ENCODE measurements at regions not wholly inside any gene's neighbourhood (a gene's known extent, or its start where the extent isn't known, plus 50 kb on each side); places are given as distances from the start of the nearest gene placed in this dataset.
"Not testable (repeated sequence)": the region's sequence is repeated elsewhere in the genome, so short reads cannot be mapped to it uniquely, and the experiment has no call there.

GRCh38 chr1:78203410-78203982 is 157.7 kb downstream of the GIPC2 start:
- DNase-seq; H3K27me3 Mint-ChIP-seq (ENCODE audit: insufficient read depth): not testable (repeated sequence)

GRCh38 chr1:78210175-78210574 is 164.4 kb downstream of the GIPC2 start:
- H3K27me3 Mint-ChIP-seq (ENCODE audit: insufficient read depth) = peaks cover 2% of the 10 kb centered on the region

More at GRCh38 chr1:78203410-78203982, 157.7 kb downstream of the GIPC2 start:
- H3K36me3 Mint-ChIP-seq (ENCODE audit: low read depth); H3K27ac Mint-ChIP-seq; H3K9me3 Mint-ChIP-seq; H3K4me1 Mint-ChIP-seq (ENCODE audit: low read depth); H3K4me3 Mint-ChIP-seq: not testable (repeated sequence)

GRCh38 chr1:78211483-78212092 is 165.8 kb downstream of the GIPC2 start:
- TF ChIP-seq CTCF (IDR thresholded peaks at IDR 0.05) = no peak
- Mint-ChIP-seq H3K36me3 (ENCODE audit: low read depth) (peaks cover 22% of the 10 kb centered on the region), H3K9me3 (peaks cover 21% of the 10 kb centered on the region), H3K27me3 (ENCODE audit: insufficient read depth) (no peaks in the 10 kb centered on the region; the same call in 1 of the 2 replicates), H3K4me1 (ENCODE audit: low read depth) (peaks cover 8% of the 10 kb centered on the region), H3K4me3 (no peak overlapping the region), H3K27ac (no peak overlapping the region)
- DNase-seq = no peak

More at GRCh38 chr1:78210175-78210574, 164.4 kb downstream of the GIPC2 start:
- H3K27ac Mint-ChIP-seq = no peak overlapping the region
- peaks cover 28% of the 10 kb centered on the region for H3K36me3 Mint-ChIP-seq (ENCODE audit: low read depth)
- DNase-seq = no peak
- H3K4me1 Mint-ChIP-seq (ENCODE audit: low read depth) = peaks cover 8% of the 10 kb centered on the region
- H3K9me3 Mint-ChIP-seq = peaks cover 28% of the 10 kb centered on the region
- no peak for TF ChIP-seq CTCF (IDR thresholded peaks at IDR 0.05)
- no peak overlapping the region for H3K4me3 Mint-ChIP-seq

GRCh38 chr1:78214334-78214733 is 168.6 kb downstream of the GIPC2 start:
- no peak overlapping the region for H3K4me3 Mint-ChIP-seq
- H3K27me3 Mint-ChIP-seq (ENCODE audit: insufficient read depth) = no peaks in the 10 kb centered on the region; the same call in 1 of the 2 replicates
- DNase-seq = no peak
- H3K4me1 Mint-ChIP-seq (ENCODE audit: low read depth) = peaks cover 8% of the 10 kb centered on the region
- peaks cover 20% of the 10 kb centered on the region for H3K9me3 Mint-ChIP-seq
- no peak for TF ChIP-seq CTCF (IDR thresholded peaks at IDR 0.05)
- peaks cover 27% of the 10 kb centered on the region for H3K36me3 Mint-ChIP-seq (ENCODE audit: low read depth)
- no peak overlapping the region for H3K27ac Mint-ChIP-seq

- Mint-ChIP-seq H3K27me3 (ENCODE audit: insufficient read depth) (peaks cover 2% of the 10 kb centered on the region; the same call in 1 of the 2 replicates), H3K9me3 (peaks cover 6% of the 10 kb centered on the region; the same call in 1 of the 2 replicates), H3K4me1 (ENCODE audit: low read depth) (peaks cover 17% of the 10 kb centered on the region), H3K27ac (no peak overlapping the region), H3K4me3 (no peak overlapping the region), H3K36me3 (ENCODE audit: low read depth) (peaks cover 11% of the 10 kb centered on the region)
- no peak for DNase-seq
- TF ChIP-seq CTCF (IDR thresholded peaks at IDR 0.05) = no peak
Observed at GRCh38 chr1:78222225-78222959, 176.6 kb downstream of the GIPC2 start.

- H3K4me3 Mint-ChIP-seq = no peak overlapping the region
- H3K4me1 Mint-ChIP-seq (ENCODE audit: low read depth) = peaks cover 17% of the 10 kb centered on the region
- H3K9me3 Mint-ChIP-seq = peaks cover 6% of the 10 kb centered on the region; the same call in 1 of the 2 replicates
- peaks cover 13% of the 10 kb centered on the region for H3K36me3 Mint-ChIP-seq (ENCODE audit: low read depth)
- no peak overlapping the region for H3K27ac Mint-ChIP-seq
- no peak for DNase-seq
- no peak for TF ChIP-seq CTCF (IDR thresholded peaks at IDR 0.05)
- peaks cover 2% of the 10 kb centered on the region; the same call in 1 of the 2 replicates for H3K27me3 Mint-ChIP-seq (ENCODE audit: insufficient read depth)
Observed at GRCh38 chr1:78222960-78223358, 177.2 kb downstream of the GIPC2 start.
